Activated CD4-positive, alpha-beta T cell treated with anti-CD3 and anti-CD28 coated beads for 24 hours (primary cell): ENCODE measurements at regions not wholly inside any gene's neighbourhood (a gene's known extent, or its start where the extent isn't known, plus 50 kb on each side); places are given as distances from the start of the nearest gene placed in this dataset.
"Not testable (repeated sequence)": the region's sequence is repeated elsewhere in the genome, so short reads cannot be mapped to it uniquely, and the experiment has no call there.

Experiments used
- DNase-seq, 2 donors: peaks; one replicate each; pipeline ENCODE4 v3.0.0-alpha.2; 2020; ENCODE audit warnings: low read depth in 2 of 2

DNA sequence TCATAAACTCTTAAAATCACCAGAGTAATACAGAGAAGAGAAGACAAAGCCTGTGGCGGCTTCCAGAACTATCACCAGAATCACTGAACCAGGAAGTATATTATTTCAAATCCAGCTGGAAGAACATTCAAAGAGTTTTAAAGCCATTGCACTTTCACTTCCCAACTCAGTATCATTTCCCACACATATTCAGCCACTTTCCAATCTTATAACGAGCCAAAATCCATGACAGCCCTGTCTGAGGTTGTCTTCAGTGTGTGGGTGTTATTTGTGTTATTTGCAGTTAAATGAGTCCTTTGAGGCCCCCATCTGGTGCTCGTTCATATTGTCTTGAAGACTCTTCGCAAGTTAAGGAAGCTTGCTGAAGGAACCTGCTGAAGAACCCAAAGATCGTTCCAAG is 559.9 kb downstream of the TSN start:
- DNase-seq, result no peak

DNA sequence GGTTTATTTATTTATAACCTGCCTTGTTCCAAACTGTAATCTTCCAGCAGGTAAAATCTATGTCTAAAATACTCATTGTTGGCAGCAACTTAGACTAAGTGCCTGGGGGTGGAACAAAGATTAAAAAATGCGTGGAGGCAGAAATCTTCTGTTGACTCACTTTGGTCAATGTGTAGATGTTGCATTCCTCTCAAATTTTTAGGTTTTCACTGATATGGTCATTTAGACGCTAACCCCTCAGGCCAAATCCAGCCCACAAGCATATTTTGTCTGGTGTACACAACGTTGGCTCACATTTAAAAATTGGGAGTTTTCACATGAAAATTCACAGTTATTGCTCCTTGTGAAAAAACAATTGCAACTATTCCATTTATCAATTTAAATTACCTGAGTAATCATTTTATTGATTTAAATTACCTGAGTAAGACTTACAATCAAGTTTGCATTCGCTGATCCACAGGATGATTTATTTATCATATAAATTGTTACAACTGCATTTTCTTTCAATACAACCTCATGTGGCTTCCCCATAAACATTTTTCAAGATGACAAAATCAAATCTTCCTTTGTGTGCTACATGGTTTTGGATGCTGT is 564.2 kb downstream of the TSN start:
- DNase-seq, result no peak

DNA sequence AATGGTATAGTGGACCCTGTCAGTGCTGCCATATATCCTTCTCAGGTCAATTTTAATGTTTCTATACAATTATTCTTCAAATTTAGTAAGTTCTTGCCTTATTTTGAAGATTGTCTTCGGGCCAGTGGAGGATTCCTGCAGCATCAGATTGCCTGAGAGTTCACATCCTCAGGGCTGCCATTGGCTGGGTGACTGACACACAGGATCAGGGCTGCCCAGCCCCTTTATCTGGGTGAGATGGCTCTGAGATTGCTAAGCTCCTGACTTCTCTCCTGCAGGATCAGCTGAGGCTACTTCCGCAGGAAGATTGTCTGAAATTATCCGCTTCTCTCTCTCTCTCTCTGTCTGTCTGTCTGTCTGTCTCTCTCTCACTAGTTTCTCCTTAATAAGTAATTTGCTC is 567.4 kb downstream of the TSN start:
- DNase-seq, result no peak

DNA sequence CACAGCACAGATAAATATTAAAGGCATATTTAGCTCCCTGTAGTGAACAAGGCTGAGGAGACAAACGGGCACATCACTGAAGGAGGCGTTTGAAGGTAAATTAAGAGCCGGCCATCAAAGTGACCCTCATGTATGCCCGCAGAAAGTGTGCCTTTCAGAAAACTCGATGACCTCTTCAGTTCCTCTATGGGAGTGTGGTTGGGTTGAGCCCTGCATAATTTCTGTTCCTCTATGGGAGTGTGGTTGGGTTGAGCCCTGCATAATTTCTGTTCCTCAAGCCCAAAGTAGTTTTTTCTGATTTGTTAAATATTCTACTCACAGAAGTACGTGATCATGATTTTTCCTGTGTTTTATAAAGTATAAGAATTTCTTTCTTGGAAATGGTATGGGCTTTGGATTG is 568.5 kb downstream of the TSN start:
- no peak for DNase-seq

DNA sequence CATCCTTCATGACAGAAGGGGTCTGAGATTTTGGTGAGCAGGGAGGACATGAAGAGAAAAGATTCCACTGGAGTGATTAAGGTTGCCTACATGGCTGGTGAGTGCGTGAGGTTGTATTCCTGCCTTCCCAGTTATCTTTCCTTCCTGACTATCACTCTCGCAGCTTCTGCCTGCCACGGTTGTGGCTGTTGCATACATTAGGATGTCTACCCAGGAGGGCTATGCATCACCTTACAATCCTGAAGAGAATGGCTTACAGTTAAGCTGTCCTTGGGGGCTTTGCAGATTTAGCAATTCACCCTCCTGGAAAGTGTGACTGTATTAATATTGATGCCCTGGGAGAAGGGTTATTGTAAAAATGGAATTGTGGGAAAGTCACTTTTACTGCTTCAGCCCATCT is 571.0 kb downstream of the TSN start:
- no peak for DNase-seq

DNA sequence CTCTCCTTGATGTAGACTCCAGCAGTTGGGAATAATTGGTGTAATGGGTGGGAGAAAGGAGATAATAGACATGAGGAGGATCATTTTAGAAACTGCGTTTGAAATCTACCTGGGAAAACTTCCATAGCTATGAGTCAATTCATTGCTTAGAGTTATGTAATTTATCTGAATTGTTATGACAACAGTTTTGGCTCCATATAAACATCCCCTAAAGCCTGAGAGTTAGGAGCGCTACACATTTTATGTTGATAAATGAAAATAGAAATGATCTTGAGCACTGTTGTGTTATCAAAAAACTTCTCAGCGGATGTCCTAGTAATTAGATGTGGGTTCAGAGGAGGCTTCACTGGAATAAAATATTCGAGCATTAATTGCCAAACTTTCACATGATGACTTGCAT is 573.4 kb downstream of the TSN start:
- DNase-seq, result no peak

DNA sequence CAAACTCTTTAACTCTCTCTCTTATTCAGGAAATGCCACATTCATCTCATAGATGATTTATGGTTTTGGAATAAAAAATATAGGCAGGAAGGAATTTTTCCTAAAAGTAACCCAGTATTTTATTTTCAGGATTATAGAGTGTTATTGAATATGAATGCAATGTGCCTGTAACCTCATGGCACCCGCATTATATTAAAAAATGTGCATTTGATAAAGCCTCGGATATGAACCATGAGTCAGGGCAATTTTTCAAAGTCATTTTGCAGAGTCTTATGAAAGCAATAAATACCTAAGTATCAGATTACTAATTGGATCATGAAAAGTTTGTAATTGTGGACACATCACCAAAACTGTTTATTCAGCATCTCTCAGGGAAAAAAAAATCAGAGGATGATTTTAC is 573.8 kb downstream of the TSN start:
- no peak for DNase-seq

DNA sequence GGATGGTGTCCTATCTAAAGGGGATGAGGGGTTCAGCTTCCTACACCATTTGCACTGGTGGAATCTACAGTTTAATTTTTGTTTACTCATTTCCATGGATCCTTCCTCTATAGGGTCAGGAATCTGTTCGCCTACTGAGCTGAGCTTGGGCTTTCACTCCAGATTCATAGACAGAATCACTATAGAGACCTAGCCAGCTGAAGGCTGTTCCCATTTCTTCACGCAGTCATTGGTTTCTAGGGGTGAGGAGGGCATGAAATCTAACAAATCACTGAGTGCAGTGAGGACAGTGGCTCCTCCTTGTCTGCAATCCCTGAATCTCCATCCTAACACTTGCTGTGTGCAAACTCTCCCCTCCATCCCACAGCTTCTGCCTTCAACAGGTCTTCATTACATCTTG is 578.5 kb downstream of the TSN start:
- no peak for DNase-seq

DNA sequence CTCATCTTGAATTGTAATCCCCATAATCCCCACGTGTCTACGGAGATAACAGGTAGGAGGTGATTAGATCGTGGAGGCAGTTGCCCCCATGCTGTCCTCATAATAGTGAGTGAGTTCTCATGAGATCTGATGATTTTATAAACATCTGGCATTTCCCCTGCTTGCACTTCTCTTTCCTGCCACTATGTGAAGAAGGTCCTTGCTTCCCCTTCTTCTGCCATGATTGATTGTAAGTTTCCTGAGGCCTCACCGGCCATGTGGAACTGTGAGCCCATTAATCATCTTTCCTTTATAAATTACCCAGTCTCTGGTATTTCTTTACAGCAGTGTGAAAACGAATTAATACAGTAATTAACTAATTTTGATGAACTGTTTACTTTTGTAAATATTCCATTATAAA is 582.5 kb downstream of the TSN start:
- no peak for DNase-seq

DNA sequence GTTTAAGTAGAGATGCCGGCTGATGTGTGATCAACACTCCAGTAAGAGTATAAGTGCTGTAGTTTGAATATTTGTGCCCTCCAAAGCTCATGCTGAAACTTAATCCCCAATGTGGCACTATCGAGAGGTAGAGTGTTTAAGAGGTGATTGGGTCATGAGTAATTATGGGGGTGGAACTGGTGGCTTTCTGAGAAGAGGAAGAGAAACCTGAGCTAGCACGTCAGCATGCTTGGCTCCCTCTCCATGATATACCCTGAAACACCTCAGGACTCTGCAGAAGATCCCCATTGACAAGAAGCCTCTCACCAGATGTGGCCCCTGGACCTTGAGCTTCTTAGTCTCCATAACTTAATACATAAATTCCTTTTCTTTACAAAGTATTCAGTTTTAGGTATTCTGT is 584.8 kb downstream of the TSN start:
- no peak for DNase-seq

DNA sequence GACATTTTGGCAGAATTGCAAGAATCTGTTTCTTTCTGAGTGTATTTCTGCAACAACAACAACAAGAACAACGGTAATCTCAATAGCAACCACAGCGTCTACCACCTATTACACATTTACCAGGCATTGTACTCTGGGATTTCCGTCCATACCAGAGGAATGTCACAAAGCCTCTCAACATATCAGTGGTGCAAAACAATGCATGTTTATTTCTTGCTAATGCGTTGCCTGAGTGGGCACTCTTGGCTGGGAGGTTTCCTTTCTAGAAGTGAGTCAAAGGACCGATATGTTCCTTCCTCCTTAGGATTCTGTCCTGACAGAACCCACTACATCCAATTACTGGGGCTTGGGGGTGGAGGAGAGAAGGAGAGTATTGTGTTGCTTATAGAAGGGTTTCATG is 585.6 kb downstream of the TSN start:
- DNase-seq, result no peak

DNA sequence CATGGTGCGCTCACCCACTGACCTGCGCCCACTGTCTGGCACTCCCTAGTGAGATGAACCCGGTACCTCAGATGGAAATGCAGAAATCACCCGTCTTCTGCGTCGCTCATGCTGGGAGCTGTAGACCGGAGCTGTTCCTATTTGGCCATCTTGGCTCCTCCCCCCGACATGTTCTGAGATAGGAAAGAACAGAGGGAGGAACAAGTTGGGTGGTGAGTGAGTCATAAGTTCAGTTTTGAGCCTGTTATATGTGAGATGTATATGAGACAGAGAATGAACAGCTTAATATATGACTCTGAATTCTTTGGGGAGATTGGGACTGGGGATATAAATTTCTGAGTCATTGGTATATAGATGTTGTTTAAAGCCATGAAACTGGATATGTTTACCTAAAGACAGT is 596.7 kb downstream of the TSN start:
- not testable (repeated sequence) for DNase-seq

DNA sequence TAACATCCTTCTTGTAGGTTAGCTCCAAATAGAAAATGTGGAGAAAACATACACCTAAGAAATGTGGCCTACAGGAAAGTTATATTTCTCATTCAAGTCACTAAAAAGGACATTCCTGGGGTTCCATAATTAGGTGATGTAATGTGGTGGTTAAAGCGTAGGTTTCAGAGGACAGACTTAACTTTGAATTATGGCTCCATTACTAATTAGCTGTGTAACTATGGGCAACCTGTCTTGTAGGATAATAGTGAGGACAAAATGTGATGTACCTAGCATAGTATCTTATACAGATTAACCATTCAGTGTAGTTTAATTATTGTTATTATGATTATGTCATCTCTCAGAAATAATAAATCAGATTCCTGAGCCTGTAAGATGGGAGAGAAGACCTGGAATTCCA is 602.5 kb downstream of the TSN start:
- no peak for DNase-seq

DNA sequence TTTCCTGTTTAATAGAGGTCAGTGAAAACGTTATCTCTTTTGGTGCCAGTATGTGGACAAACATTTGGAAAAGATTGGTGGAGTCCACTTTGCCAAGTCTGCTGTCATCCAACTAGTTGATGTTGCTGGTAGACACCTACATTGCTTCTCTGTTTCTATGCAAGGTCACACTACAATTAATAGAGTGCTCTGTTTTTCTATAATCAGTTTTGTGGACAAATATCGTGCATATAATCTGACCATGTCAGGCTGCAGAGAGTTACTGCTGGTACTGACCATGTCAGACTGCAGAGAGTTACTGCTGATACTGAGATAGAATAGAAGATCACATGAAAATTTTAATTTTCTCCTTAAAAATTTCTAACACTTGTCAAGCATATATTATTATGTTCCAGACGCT is 603.3 kb downstream of the TSN start:
- no peak for DNase-seq

DNA sequence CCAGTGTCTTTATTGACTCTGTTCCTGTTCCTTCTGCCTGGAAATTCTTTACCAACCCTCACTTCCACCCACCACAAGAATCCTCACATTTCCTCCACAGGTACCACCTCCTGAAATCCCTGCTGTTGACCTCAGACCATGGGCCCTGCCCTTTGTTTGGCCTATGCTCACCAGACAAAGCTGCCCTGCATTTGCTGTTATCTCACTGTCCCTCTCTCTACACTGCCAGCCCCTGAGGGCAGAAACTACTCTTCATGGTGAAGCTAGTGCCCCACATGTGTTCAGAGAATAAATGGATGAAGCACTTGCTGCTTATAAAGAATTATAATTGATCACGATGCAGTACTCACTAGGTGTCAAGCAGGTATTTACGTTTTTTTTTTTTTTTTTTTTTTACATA is 608.4 kb downstream of the TSN start:
- DNase-seq, result no peak

DNA sequence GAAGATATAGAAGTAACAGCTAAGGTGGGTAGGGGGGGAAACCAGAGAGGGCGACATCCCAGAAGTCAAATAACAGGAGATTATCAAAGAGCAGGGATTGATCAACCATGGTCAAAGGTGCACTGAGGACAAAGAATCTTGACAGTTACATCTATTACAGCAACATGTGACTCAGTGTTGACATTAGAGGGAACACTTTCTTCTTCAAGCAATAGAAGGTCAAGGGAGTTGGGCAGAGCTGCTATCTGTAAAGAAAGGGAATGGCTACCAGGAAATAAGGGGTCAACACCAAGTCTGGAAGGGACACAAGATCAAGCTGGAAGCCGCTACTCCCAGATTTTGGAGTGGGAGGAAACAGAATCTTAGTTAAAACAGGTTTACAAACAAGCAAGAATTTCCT is 611.0 kb downstream of the TSN start:
- DNase-seq, result no peak

DNA sequence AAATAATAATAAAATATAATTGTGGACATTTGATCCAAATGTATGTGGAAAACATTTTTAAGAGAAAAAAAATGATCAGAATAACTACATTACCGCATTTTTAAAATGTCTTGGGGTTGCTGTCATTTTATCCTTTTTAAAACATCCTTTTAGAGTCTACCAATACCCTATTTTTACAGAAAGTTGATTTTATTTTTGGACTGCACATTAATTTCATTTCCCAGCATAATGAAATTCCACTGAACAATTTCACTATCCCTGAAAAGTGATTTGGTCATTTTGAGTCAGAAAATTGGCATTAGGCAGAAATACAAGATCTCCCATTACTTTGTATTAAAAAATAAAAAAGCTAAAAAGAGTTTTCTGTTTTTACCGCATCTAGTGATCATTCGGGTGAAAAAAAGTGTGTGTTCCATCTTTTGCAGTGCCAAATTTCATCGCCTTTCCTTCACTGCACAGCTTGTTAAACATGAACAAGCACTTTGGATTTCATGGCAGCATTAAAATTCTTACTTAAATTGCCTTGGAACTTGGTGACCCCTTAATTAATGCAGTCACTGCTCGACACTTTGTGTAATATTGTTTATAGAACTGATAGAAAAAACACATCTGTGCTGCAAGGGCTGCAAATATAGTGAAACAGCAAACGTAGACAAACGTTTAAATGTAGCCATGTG is 611.7 kb downstream of the TSN start:
- no peak for DNase-seq

DNA sequence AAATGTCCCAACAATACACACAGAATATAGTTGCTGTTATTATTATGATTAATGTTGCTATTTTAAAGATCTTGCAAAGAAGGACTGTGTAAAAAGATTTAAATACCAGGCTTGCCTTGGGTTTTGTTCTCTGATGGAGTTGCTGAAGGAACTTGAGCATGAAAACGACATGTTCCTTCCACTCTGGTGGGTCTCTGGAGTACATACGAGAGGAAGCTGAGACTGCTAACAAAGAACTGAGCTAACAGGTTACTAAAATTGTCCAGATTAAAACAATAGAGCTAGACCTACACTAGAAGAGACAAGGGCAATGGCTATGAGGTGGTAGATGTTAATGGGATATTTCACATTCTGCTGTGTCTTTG is 612.2 kb downstream of the TSN start:
- DNase-seq, result no peak

DNA sequence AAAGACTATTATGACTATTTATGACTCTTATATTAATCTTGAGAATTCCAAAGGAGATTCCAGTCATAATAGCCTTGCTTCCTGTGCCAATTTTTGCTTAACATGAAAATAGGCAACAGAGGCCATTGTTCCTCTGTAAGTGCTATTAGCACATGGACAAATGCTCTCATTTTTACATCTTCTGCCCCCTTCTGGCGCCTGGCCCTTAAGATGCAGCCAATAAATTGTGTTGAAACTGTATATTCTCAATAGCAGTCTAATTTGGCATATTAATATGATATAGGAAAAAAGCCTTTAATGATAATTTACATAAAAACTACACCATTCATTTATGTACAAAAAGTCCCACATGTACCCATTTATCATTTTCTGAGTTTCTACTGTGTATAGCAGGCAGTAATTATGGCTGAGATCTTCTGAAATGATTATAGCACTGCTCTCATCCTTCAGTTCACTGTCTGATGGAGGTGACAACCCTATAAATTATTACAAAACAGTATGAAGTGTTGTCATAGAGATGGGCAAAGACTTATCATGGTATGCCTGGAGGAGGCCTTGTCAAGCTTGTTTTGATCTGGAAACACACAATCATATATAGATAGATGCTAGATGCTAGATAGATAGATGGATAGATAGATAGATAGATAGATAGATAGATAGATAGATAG is 613.3 kb downstream of the TSN start:
- DNase-seq, result no peak

DNA sequence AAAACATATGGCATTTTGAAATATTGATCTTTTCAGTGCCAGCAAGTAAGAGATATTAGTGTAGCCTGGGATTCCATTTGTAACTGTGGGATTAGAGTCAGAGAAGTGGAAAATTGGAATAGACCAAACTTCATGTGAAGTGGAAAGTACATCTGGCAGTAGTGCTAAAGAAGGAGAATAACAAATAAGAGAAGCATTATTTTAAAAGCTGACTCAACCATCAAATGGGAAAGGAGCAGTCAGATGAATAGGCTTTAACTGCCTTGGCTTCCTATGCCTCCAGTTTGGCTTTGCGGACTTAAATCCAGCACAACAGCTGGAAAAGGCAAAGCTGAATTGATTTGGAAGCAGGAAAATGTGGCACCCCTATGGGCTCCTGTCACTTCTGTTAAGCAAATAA is 623.1 kb downstream of the TSN start:
- DNase-seq, result no peak

DNA sequence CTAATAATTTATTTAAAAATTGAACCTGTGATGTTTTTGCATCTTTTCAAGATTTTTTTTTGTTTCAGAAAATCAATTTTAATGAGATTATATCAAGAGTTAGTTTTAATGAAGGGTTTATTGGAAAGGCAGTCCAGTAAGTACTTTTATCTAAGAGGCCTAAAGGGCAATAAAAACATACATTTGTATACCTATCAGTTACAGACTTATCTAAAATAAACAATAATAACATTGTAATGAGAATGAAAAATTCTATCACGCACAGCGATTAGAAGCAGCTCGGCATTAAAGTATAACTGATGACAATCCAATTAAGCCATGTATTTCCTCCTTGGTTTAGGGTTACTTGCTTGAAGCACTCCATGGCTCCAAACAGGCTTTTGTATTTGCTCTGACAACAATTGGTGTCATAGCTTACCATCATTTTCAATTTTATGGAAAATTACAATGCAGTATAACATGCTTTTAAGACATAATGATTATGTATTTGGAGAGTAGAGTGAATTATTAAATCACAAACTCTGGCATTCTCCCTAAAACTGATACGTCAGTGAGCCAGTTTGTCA is 629.4 kb downstream of the TSN start:
- no peak for DNase-seq

DNA sequence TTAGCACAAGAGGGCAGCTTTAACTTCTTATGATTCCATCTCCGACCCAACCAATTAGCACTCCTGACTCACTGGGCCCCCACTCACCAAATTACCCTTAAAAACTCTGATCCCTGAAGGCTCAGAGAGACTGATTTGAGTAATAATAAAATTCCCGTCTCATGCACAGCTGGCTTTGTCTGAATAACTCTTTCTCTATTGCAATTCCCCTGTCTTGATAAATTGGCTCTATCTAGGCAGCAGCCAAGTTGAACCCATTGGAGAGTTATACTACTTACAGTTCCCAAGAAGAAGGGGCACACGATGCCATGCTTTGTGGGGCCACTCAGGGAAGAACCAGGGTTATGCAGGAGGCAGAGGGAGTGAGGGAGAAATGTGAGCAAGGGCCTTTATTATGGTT is 632.8 kb downstream of the TSN start:
- DNase-seq, result no peak

DNA sequence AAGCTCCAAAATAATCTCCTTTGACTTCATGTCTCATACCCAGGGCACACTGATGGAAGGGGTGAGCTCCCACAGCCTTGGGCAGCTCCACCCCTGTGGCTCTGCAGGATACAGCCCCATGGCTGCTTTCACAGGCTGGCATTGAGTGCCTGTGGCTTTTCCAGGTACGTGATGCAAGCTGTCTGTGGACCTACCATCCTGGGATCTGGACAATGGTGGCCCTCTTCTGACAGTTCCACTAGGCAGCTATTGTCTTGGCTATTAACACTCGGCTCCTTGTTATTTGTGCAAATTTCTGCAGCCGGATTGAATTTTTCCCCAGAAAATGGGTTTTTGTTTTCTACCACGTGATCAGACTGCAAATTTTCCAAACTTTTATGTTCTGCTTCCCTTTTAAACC is 634.2 kb downstream of the TSN start:
- DNase-seq, result no peak
